ENCODE measurements at regions not wholly inside any gene's neighbourhood (a gene's known extent, or its start where the extent isn't known, plus 50 kb on each side); places are given as distances from the start of the nearest gene placed in this dataset.

DNA sequence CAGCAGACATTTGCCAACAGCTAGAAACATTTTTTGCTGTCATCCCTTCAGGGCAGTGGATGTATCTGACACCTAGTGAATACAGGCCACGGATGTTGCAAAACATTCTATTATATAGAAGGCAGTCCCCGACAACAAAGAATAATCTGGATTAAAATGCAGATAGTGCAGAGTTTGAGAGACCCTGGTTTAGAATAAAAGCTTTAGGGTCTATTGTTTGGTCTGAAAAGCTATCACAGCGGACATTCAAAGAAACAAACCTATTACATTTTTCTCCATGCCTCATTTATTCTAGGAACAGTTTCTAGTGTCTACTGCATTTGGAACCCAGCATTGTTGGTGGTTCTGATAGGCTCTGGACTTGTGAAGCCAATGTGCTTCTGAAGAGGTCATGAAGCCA lies 316.3 kb downstream of the TGFB2 start:
- no peak for DNase-seq (ENCODE audit: low spot score)
- no peak overlapping the region for H3K27ac ChIP-seq
- POLR2A ChIA-PET (ENCODE audit: low non-redundant PET): no interaction called here
- TF ChIP-seq, protein P1, sequence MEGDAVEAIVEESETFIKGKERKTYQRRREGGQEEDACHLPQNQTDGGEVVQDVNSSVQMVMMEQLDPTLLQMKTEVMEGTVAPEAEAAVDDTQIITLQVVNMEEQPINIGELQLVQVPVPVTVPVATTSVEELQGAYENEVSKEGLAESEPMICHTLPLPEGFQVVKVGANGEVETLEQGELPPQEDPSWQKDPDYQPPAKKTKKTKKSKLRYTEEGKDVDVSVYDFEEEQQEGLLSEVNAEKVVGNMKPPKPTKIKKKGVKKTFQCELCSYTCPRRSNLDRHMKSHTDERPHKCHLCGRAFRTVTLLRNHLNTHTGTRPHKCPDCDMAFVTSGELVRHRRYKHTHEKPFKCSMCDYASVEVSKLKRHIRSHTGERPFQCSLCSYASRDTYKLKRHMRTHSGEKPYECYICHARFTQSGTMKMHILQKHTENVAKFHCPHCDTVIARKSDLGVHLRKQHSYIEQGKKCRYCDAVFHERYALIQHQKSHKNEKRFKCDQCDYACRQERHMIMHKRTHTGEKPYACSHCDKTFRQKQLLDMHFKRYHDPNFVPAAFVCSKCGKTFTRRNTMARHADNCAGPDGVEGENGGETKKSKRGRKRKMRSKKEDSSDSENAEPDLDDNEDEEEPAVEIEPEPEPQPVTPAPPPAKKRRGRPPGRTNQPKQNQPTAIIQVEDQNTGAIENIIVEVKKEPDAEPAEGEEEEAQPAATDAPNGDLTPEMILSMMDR (conservative IDR thresholded peaks at IDR 0.05; ENCODE audit: low read depth): no peak
- CTCF ChIA-PET: interaction anchor here (0.6 kb wide), 2 partner anchors 81 to 339 kb away, joined by 3 to 4 read pairs; no protein-coding TSS in a partner anchor

DNA sequence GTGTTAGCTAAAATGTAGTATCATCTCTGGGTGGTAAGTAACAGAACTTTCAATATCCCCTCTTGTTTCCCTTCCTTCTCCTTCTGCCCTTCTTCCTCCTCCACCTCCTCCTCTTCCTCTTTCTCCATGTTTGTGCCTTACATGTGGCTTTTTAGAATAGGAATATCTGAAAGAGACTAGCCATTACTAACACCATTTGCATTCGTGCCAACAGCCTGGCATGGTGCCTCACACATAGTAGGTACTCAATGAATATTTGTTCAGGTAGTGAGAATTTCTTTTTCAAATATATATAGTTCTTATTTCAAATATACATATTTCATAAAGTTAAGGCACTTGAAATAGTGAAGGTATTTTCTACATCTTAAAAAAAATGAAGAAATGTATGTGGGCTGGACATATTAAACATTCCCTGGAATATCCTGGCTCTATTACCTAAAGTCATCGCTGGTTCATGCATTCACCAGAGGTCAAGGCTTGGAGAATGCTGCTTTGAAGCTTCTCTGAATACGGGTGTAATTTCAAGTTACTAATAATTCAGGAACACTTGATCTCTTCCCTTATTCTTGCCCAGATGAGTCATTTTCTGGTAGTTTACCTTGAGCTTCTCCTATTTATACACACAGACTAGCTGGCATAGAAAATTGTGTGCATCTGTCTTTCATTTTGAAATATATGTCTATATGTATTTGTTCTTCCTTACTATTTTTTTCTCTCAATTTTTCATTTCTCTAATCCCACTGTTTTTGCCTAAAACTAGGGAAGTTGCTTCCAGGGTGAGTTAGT lies 319.4 kb downstream of the TGFB2 start:
- TF ChIP-seq, protein P1 (conservative IDR thresholded peaks at IDR 0.05; ENCODE audit: low read depth): no peak
- POLR2A ChIA-PET (ENCODE audit: low non-redundant PET): no interaction called here
- H3K27ac ChIP-seq: peak overlapping the region; percentile 88
- peak; percentile 48 for DNase-seq (ENCODE audit: low spot score)
- CTCF ChIA-PET: interaction anchor here (1.0 kb wide), 1 partner anchor 996 kb away, joined by 3 read pairs; no protein-coding TSS in a partner anchor

- TF ChIP-seq, protein P1 (conservative IDR thresholded peaks at IDR 0.05; ENCODE audit: low read depth): no peak
- H3K27ac ChIP-seq: peak overlapping the region; percentile 88
- peak; percentile 6 for DNase-seq (ENCODE audit: low spot score)
- ChIA-PET POLR2A (ENCODE audit: low non-redundant PET) (no interaction called here), CTCF (interaction anchor here (1.0 kb wide), 1 partner anchor 996 kb away, joined by 3 read pairs; no protein-coding TSS in a partner anchor)
Observed at GRCh38 chr1:218665221-218665620, 320.1 kb downstream of the TGFB2 start.

GRCh38 chr1:218666263-218666662 lies 321.1 kb downstream of the TGFB2 start:
- no peak for DNase-seq (ENCODE audit: low spot score)
- ChIA-PET CTCF (no interaction called here), POLR2A (ENCODE audit: low non-redundant PET) (no interaction called here)
- TF ChIP-seq, protein P1 (conservative IDR thresholded peaks at IDR 0.05; ENCODE audit: low read depth): no peak
- no peak overlapping the region for H3K27ac ChIP-seq

- ChIA-PET CTCF (no interaction called here), POLR2A (ENCODE audit: low non-redundant PET) (no interaction called here)
- no peak overlapping the region for H3K27ac ChIP-seq
- TF ChIP-seq, protein P1 (conservative IDR thresholded peaks at IDR 0.05; ENCODE audit: low read depth): no peak
- DNase-seq (ENCODE audit: low spot score): no peak
Observed at GRCh38 chr1:218667781-218668516, 322.8 kb downstream of the TGFB2 start.

DNA sequence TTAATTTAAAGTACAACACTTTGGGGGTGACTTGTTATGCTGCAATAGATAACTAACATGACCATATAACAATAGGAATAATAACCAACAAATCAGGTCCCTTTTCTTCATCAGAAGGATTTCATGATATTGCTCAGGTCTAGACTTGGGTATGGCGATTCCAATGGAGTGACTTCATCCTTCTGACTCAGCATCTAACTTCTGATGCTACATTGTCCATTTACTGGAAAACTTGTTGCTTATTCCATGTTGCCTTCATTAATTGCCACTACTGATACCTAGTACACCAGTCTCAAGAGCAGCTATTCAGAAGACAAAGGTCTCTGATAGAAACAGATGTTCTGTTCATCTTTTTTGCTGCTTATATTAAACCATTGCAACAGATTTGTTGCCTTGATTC lies 324.3 kb downstream of the TGFB2 start:
- ChIA-PET POLR2A (ENCODE audit: low non-redundant PET) (no interaction called here), CTCF (no interaction called here)
- DNase-seq (ENCODE audit: low spot score): peak; percentile 8
- TF ChIP-seq, protein P1 (conservative IDR thresholded peaks at IDR 0.05; ENCODE audit: low read depth): no peak
- H3K27ac ChIP-seq: no peak overlapping the region
